CD1c-positive myeloid dendritic cell (primary cell): ENCODE measurements at regions not wholly inside any gene's neighbourhood (a gene's known extent, or its start where the extent isn't known, plus 50 kb on each side); places are given as distances from the start of the nearest gene placed in this dataset.

Experiments used
- DNase-seq: peaks from one replicate; pipeline ENCODE4 v3.0.0-alpha.2; 2016; ENCODE audit errors: extremely low spot score

GRCh38 chr1:112040891-112041740, 51.6 kb upstream of the KCND3 start:
- no peak for DNase-seq

GRCh38 chr1:112043901-112044300, 54.4 kb upstream of the KCND3 start:
- no peak for DNase-seq

- no peak for DNase-seq
Observed at GRCh38 chr1:112044745-112045144, 55.3 kb upstream of the KCND3 start.

- DNase-seq, result no peak
Observed at GRCh38 chr1:112046630-112047029, 57.2 kb upstream of the KCND3 start.

GRCh38 chr1:112048421-112048820, 59.0 kb upstream of the KCND3 start:
- no peak for DNase-seq

- no peak for DNase-seq
Observed at GRCh38 chr1:112054510-112054909, 65.0 kb upstream of the KCND3 start.

- no peak for DNase-seq
Observed at GRCh38 chr1:112056354-112056753, 66.9 kb upstream of the KCND3 start.

- DNase-seq, result no peak
Observed at GRCh38 chr1:112057736-112058135, 68.3 kb upstream of the KCND3 start.

GRCh38 chr1:112058815-112059450, 69.5 kb upstream of the KCND3 start:
- no peak for DNase-seq

- no peak for DNase-seq
Observed at GRCh38 chr1:112059679-112060078, 70.2 kb upstream of the KCND3 start.

- no peak for DNase-seq
Observed at GRCh38 chr1:112060261-112060660, 70.8 kb upstream of the KCND3 start.

- DNase-seq, result no peak
Observed at GRCh38 chr1:112061056-112061455, 71.6 kb upstream of the KCND3 start.

GRCh38 chr1:112061901-112062320, 72.4 kb upstream of the KCND3 start:
- no peak for DNase-seq

- DNase-seq, result no peak
Observed at GRCh38 chr1:112063781-112064728, 74.6 kb upstream of the KCND3 start.

- DNase-seq, result no peak
Observed at GRCh38 chr1:112067989-112068388, 78.5 kb upstream of the KCND3 start.

- no peak for DNase-seq
Observed at GRCh38 chr1:112070677-112071076, 81.2 kb upstream of the KCND3 start.

GRCh38 chr1:112074711-112075110, 85.2 kb upstream of the KCND3 start:
- no peak for DNase-seq

- no peak for DNase-seq
Observed at GRCh38 chr1:112075566-112075965, 86.1 kb upstream of the KCND3 start.

GRCh38 chr1:112079446-112079845, 90.0 kb upstream of the KCND3 start:
- no peak for DNase-seq

GRCh38 chr1:112083487-112083886, 94.0 kb upstream of the KCND3 start:
- no peak for DNase-seq

- DNase-seq, result no peak
Observed at GRCh38 chr1:112092656-112093371, 103.3 kb upstream of the KCND3 start.

- DNase-seq, result no peak
Observed at GRCh38 chr1:112093372-112093694, 103.9 kb upstream of the KCND3 start.
